HL-60 (cell line): ENCODE measurements at regions not wholly inside any gene's neighbourhood (a gene's known extent, or its start where the extent isn't known, plus 50 kb on each side); places are given as distances from the start of the nearest gene placed in this dataset.

Experiments
- CTCF ChIP-seq: IDR thresholded peaks from one replicate; pipeline ENCODE4 v1.5.1; 2011; ENCODE audit warnings: low read length, control low read depth, inconsistent platforms; ENCODE audit not compliant: insufficient read depth
- GABPA ChIP-seq: IDR thresholded peaks from 2 replicates; pipeline ENCODE4 v1.6.1; 2012; ENCODE audit warnings: low read depth
- REST ChIP-seq: IDR thresholded peaks from 2 replicates; pipeline ENCODE4 v1.6.1; 2012; ENCODE audit warnings: low read depth; ENCODE audit not compliant: insufficient replicate concordance
- SPI1 ChIP-seq: IDR thresholded peaks from 2 replicates; pipeline ENCODE4 v1.6.1; 2012; ENCODE audit warnings: low read depth, mild to moderate bottlenecking, borderline replicate concordance

GRCh38 chr3:20323307-20323927 lies 137.4 kb upstream of the SGO1 start:
- TF ChIP-seq CTCF (no peak), GABPA (no peak), REST (no peak), SPI1 (no peak)
